OCI-M2 (cell line): ENCODE measurements at regions not wholly inside any gene's neighbourhood (a gene's known extent, or its start where the extent isn't known, plus 50 kb on each side); places are given as distances from the start of the nearest gene placed in this dataset.

ENCODE experiments used
- DNase-seq: peaks from one replicate; lab custom pipeline; 2025; ENCODE audit not compliant: unreplicated experiment; lab: John Stamatoyannopoulos, UW

GRCh38 chr3:124467980-124468902 lies 262.0 kb upstream of the UMPS start:
- no peak for DNase-seq

- no peak for DNase-seq
Measured at GRCh38 chr3:124469555-124469954, 260.7 kb upstream of the UMPS start.

GRCh38 chr3:124478830-124479229 lies 251.4 kb upstream of the UMPS start:
- no peak for DNase-seq

GRCh38 chr3:124483915-124484470 lies 246.3 kb upstream of the UMPS start:
- DNase-seq = no peak

- no peak for DNase-seq
Measured at GRCh38 chr3:124486324-124486723, 243.9 kb upstream of the UMPS start.

GRCh38 chr3:124489506-124489905 lies 240.7 kb upstream of the UMPS start:
- DNase-seq = no peak

GRCh38 chr3:124491098-124491497 lies 239.2 kb upstream of the UMPS start:
- DNase-seq = no peak

- DNase-seq = no peak
Measured at GRCh38 chr3:124491875-124492274, 238.4 kb upstream of the UMPS start.

- DNase-seq = no peak
Measured at GRCh38 chr3:124492824-124493223, 237.4 kb upstream of the UMPS start.

- DNase-seq = no peak
Measured at GRCh38 chr3:124496061-124496460, 234.2 kb upstream of the UMPS start.

GRCh38 chr3:124497487-124497886 lies 232.8 kb upstream of the UMPS start:
- DNase-seq = no peak

- DNase-seq = no peak
Measured at GRCh38 chr3:124498891-124499290, 231.4 kb upstream of the UMPS start.

GRCh38 chr3:124504332-124505059 lies 225.8 kb upstream of the UMPS start:
- no peak for DNase-seq

- no peak for DNase-seq
Measured at GRCh38 chr3:124509884-124510283, 220.4 kb upstream of the UMPS start.

GRCh38 chr3:124510290-124510689 lies 220.0 kb upstream of the UMPS start:
- no peak for DNase-seq

GRCh38 chr3:124512881-124513609 lies 217.2 kb upstream of the UMPS start:
- DNase-seq = no peak

- DNase-seq = no peak
Measured at GRCh38 chr3:124513610-124513997, 216.6 kb upstream of the UMPS start.

- no peak for DNase-seq
Measured at GRCh38 chr3:124514683-124515082, 215.6 kb upstream of the UMPS start.

GRCh38 chr3:124516333-124516732 lies 213.9 kb upstream of the UMPS start:
- DNase-seq = no peak

GRCh38 chr3:124517306-124517705 lies 212.9 kb upstream of the UMPS start:
- DNase-seq = no peak

GRCh38 chr3:124518350-124518749 lies 211.9 kb upstream of the UMPS start:
- DNase-seq = no peak
